ENCODE measurements at regions not wholly inside any gene's neighbourhood (a gene's known extent, or its start where the extent isn't known, plus 50 kb on each side); places are given as distances from the start of the nearest gene placed in this dataset.

DNA sequence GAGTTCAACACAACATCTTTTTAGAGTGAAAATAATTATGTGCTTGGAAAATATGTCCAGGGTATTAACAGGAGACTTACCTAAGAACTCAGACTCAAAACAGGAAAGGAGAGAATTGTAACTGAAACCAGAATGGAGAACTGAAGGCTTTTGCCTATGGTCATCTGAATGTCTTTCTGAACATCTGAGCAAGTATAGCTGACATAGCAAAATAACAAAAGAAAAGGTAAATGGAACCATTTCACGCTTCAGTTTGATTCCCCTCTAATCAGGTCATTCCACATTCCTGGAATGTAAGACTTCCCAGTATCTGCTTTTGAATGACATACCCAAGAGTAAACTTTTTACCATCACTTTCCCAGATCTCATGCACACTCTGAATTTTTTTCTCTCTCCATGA, 500.4 kb upstream of the HS3ST1 start:
- no peak for ATAC-seq
- H3K27me3 Mint-ChIP-seq (ENCODE audit: low read depth) = no peaks in the 10 kb centered on the region
- POLR2A ChIA-PET = no interaction called here

More for the DNA sequence above, 500.4 kb upstream of the HS3ST1 start:
- Mint-ChIP-seq H3K4me1 (peaks cover 8% of the 10 kb centered on the region), H3K36me3 (peaks cover 18% of the 10 kb centered on the region), H3K4me3 (no peak overlapping the region), H3K9me3 (peaks cover 38% of the 10 kb centered on the region), H3K27ac (no peak overlapping the region)
- CTCF ChIA-PET = no interaction called here
- TF ChIP-seq, protein P1, sequence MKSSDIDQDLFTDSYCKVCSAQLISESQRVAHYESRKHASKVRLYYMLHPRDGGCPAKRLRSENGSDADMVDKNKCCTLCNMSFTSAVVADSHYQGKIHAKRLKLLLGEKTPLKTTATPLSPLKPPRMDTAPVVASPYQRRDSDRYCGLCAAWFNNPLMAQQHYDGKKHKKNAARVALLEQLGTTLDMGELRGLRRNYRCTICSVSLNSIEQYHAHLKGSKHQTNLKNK (CRISPR knock-in tag; IDR thresholded peaks at IDR 0.05) = no peak
- TF ChIP-seq CREB1 (CRISPR knock-in tag; IDR thresholded peaks at IDR 0.05) = no peak
- TF ChIP-seq FOXJ3 (CRISPR knock-in tag; IDR thresholded peaks at IDR 0.05; ENCODE audit: borderline replicate concordance) = no peak
- no peak for TF ChIP-seq ZNF232 (CRISPR knock-in tag; IDR thresholded peaks at IDR 0.05)
- no peak for TF ChIP-seq ZNF532 (CRISPR knock-in tag; IDR thresholded peaks at IDR 0.05; ENCODE audit: borderline replicate concordance)
- TF ChIP-seq NFATC4 (CRISPR knock-in tag; IDR thresholded peaks at IDR 0.05) = no peak
- TF ChIP-seq, protein P2, sequence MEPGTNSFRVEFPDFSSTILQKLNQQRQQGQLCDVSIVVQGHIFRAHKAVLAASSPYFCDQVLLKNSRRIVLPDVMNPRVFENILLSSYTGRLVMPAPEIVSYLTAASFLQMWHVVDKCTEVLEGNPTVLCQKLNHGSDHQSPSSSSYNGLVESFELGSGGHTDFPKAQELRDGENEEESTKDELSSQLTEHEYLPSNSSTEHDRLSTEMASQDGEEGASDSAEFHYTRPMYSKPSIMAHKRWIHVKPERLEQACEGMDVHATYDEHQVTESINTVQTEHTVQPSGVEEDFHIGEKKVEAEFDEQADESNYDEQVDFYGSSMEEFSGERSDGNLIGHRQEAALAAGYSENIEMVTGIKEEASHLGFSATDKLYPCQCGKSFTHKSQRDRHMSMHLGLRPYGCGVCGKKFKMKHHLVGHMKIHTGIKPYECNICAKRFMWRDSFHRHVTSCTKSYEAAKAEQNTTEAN (CRISPR knock-in tag; IDR thresholded peaks at IDR 0.05) = no peak
- TF ChIP-seq ESRRA (CRISPR knock-in tag; IDR thresholded peaks at IDR 0.05; ENCODE audit: borderline replicate concordance) = no peak
- no peak for TF ChIP-seq ZNF671 (CRISPR knock-in tag; IDR thresholded peaks at IDR 0.05)
- no peak for TF ChIP-seq SP1 (CRISPR knock-in tag; conservative IDR thresholded peaks at IDR 0.05)
- no peak for TF ChIP-seq JUN (CRISPR knock-in tag; IDR thresholded peaks at IDR 0.05)
- TF ChIP-seq PRDM15 (CRISPR knock-in tag; IDR thresholded peaks at IDR 0.05) = no peak
- DNase-seq (ENCODE audit: low spot score) = no peak
